T-cell (primary cell): ENCODE measurements at regions not wholly inside any gene's neighbourhood (a gene's known extent, or its start where the extent isn't known, plus 50 kb on each side); places are given as distances from the start of the nearest gene placed in this dataset.

Experiments
- ATAC-seq, 4 experiments: fragments of 200-7000 bp in 3 of 4; fragments of 150-1000 bp in 1 of 4; cut with Tn5 transposase; replicated peaks in 1 of 4; 1 replicate in 3 of 4; 2 replicates in 1 of 4; pipeline ENCODE4 v1.10.0; 2021; ENCODE audit warnings: moderate library complexity in 3 of 4, mild to moderate bottlenecking in 2 of 4, moderate number of reproducible peaks in 1 of 4
- CTCF ChIA-PET, 2 donors: fragments of 300-600 bp; sonication (Branson Sonifier 250); formaldehyde crosslinking; loops; one replicate each; lab custom pipeline; 2022; ENCODE audit warnings: antibody characterized with exemption in 2 of 2; lab: Charles Lee
- POLR2A ChIA-PET, 2 donors: fragments of 300-600 bp; sonication (Branson Sonifier 250); formaldehyde crosslinking; loops; one replicate each; lab custom pipeline; 2022; ENCODE audit warnings: antibody characterized with exemption in 2 of 2; lab: Charles Lee
- DNase-seq, 35 experiments: peaks; one replicate each; pipeline versions ENCODE4 v3.0.0 to v3.0.0-alpha.2; 2013 to 2023
- H3K27ac ChIP-seq: one replicate; pipeline ENCODE4 v1.5.1; 2013; ENCODE audit warnings: low read length
- H3K27me3 ChIP-seq, 2 experiments: replicated peaks in 1 of 2; 1 replicate in 1 of 2; 2 replicates in 1 of 2; pipeline versions ENCODE4 v1.6.1 to v1.7.0; 2013; ENCODE audit warnings: low read length in 1 of 2, mixed read lengths in 1 of 2; ENCODE audit not compliant: control insufficient read depth in 2 of 2, insufficient read depth in 2 of 2; ENCODE audit errors: extremely low read depth in 1 of 2
- H3K36me3 ChIP-seq, 2 donors: 1 replicate in 1 of 2; 2 replicates in 1 of 2; pipeline versions ENCODE4 v1.6.1 to v1.7.0; 2013; ENCODE audit warnings: low read length in 1 of 2; ENCODE audit not compliant: control insufficient read depth in 2 of 2, insufficient read depth in 1 of 2; ENCODE audit errors: extremely low read depth in 1 of 2
- H3K4me1 ChIP-seq, 2 experiments: 1 replicate in 1 of 2; 2 replicates in 1 of 2; pipeline versions ENCODE4 v1.6.1 to v1.7.0; 2013; ENCODE audit warnings: low read length in 2 of 2, mixed read lengths in 1 of 2; ENCODE audit not compliant: insufficient read depth in 2 of 2, control insufficient read depth in 1 of 2; ENCODE audit errors: extremely low read depth in 1 of 2
- H3K4me3 ChIP-seq, 2 donors: 1 replicate in 1 of 2; 2 replicates in 1 of 2; pipeline versions ENCODE4 v1.5.1 to v1.7.0; 2013; ENCODE audit warnings: mild to moderate bottlenecking in 2 of 2, low read length in 1 of 2, moderate library complexity in 1 of 2; ENCODE audit not compliant: control insufficient read depth in 1 of 2; ENCODE audit errors: extremely low read depth in 1 of 2
- H3K9me3 ChIP-seq: 2 replicates; pipeline ENCODE4 v1.7.0; 2013
- H3K27ac Mint-ChIP-seq, 2 donors: one replicate each; pipeline ENCODE4 v1.8.0; 2020 to 2021; ENCODE audit warnings: mild to moderate bottlenecking in 2 of 2, mixed read lengths in 2 of 2
- H3K27me3 Mint-ChIP-seq, 2 donors: one replicate each; pipeline ENCODE4 v1.8.0; 2021 to 2022; ENCODE audit warnings: mixed read lengths in 2 of 2
- H3K36me3 Mint-ChIP-seq: one replicate; pipeline ENCODE4 v1.8.0; 2021; ENCODE audit warnings: mixed read lengths
- H3K4me1 Mint-ChIP-seq, 3 donors: one replicate each; pipeline ENCODE4 v1.8.0; 2020 to 2022; ENCODE audit warnings: mixed read lengths in 3 of 3, mild to moderate bottlenecking in 1 of 3
- H3K4me3 Mint-ChIP-seq, 3 donors: one replicate each; pipeline ENCODE4 v1.8.0; 2020 to 2022; ENCODE audit warnings: mild to moderate bottlenecking in 3 of 3, mixed read lengths in 3 of 3, moderate library complexity in 3 of 3
- H3K9me3 Mint-ChIP-seq, 3 donors: one replicate each; pipeline ENCODE4 v1.8.0; 2020 to 2022; ENCODE audit warnings: mixed read lengths in 3 of 3
- WGBS: methylation state at CpG from one replicate; pipeline ENCODE4 v1.1.5; 2013; ENCODE audit warnings: missing lambda C conversion rate; ENCODE audit not compliant: insufficient coverage; 5-methylcytosine and 5-hydroxymethylcytosine counted together

DNA sequence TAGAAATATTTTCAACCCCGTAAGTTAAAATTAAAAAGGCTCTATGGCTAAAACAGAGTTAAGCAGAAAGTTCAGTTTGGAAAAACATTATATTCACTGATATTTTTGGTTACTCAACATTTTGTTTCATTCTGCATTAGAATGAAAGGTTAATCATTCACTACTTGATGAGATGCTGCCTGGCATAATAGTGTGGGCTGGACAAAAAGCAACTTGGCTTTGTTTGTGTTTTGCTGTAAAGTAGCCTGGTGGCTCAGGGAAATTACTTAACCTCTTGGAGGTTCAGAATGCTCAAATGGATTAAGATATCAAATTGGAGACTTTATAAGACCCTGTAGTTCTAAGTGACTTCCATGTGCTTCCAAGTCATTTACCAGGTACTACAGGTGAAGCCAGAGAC lies 367.4 kb upstream of the TRPC7 start:
- CTCF ChIA-PET: interaction anchor here in 1 of 2 donors (0.6 kb wide), 2 partner anchors 18 to 24 kb away, joined by 3 to 7 read pairs; no protein-coding TSS in a partner anchor
- DNase-seq (no peak), ATAC-seq (no peak)
- Histone ChIP-seq H3K36me3 (no peaks in the 10 kb centered on the region), H3K27ac (no peak overlapping the region), H3K4me3 (no peak overlapping the region), H3K4me1 (no peaks in the 10 kb centered on the region), H3K9me3 (no peaks in the 10 kb centered on the region), H3K27me3 (no peaks in the 10 kb centered on the region)
- Mint-ChIP-seq H3K27ac (no peak overlapping the region), H3K27me3 (peaks cover 0 to 3% of the 10 kb centered on the region in 2 donors), H3K4me3 (no peak overlapping the region), H3K4me1 (no peaks in the 10 kb centered on the region), H3K36me3 (no peaks in the 10 kb centered on the region), H3K9me3 (peaks cover 0 to 4% (median 4%) of the 10 kb centered on the region in 3 donors)
- POLR2A ChIA-PET: no interaction called here
- no CpG with 5 or more reads among the region's 1 CpG for WGBS

DNA sequence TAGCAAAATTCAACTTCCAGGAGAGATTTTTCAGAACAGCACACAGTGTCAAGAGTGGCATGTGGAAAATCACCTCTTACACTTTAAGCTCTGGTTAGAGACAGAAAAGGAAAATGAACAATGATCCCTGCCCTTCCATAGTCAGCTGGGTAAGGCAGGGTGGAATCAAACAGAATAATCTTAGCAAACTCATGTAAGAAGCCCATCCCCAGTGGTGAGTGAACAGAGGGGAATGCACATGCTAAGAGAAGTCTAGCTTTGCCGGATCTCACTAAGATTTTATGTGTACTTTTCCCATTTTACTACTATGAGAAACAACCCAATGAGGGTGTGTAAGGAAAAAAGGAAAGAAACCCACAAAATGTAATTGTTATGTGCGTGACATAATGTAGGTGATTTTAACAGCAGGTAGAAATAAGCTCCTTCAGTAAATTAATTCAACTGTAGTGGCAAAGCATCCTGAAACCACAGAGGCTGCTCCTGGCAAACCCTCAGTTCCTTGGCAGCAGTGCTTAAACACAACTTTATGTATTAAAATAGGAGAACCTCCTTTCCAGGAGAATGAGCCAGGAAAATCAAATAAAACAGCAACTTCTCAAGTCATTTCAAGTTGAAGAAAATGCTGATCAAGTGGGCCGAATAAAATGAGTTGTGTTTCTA lies 366.0 kb upstream of the TRPC7 start:
- no CpG with 5 or more reads among the region's 3 CpGs for WGBS
- no peak overlapping the region for H3K4me3 ChIP-seq
- Mint-ChIP-seq H3K27ac (no peak overlapping the region), H3K27me3 (no peaks in the 10 kb centered on the region), H3K9me3 (no peaks in the 10 kb centered on the region), H3K36me3 (no peaks in the 10 kb centered on the region), H3K4me1 (no peaks in the 10 kb centered on the region), H3K4me3 (no peak overlapping the region)
- H3K27me3 ChIP-seq: no peaks in the 10 kb centered on the region
- no peak for ATAC-seq
- no peaks in the 10 kb centered on the region for H3K36me3 ChIP-seq
- H3K4me1 ChIP-seq: no peaks in the 10 kb centered on the region
- CTCF ChIA-PET: no interaction called here
- no peaks in the 10 kb centered on the region for H3K9me3 ChIP-seq
- no peak overlapping the region for H3K27ac ChIP-seq
- POLR2A ChIA-PET: no interaction called here
- DNase-seq: no peak

DNA sequence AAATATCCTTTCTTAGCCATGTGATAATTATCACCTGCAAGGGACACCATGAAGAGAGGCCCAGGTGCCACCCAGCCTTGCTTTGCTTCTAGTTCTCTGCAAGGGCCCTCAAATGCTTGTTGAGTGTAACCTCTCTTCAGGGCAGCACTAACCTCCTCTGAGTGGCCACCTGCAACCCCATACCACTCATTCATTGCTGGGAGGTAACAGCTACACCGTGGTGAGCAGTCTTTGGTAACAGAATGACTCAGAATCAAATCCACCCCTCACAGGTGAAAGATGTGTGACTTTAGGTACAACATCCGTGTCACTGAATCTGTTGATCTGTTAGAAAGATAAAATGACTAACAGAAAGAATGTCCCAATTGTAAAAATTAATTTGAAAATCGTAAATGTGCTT lies 365.1 kb upstream of the TRPC7 start:
- no peak overlapping the region for H3K27ac Mint-ChIP-seq
- ChIA-PET POLR2A (no interaction called here), CTCF (no interaction called here)
- 30% methylated on average over 1 of the region's 3 CpGs for WGBS
- no peak overlapping the region for H3K4me3 ChIP-seq
- DNase-seq (no peak), ATAC-seq (no peak)
- no peaks in the 10 kb centered on the region for H3K27me3 Mint-ChIP-seq
- H3K4me3 Mint-ChIP-seq: no peak overlapping the region
- no peaks in the 10 kb centered on the region for H3K36me3 ChIP-seq
- H3K27ac ChIP-seq: no peak overlapping the region
- no peaks in the 10 kb centered on the region for H3K4me1 Mint-ChIP-seq
- H3K9me3 ChIP-seq: no peaks in the 10 kb centered on the region
- H3K4me1 ChIP-seq: no peaks in the 10 kb centered on the region
- no peaks in the 10 kb centered on the region for H3K27me3 ChIP-seq
- H3K36me3 Mint-ChIP-seq: no peaks in the 10 kb centered on the region
- H3K9me3 Mint-ChIP-seq: no peaks in the 10 kb centered on the region

DNA sequence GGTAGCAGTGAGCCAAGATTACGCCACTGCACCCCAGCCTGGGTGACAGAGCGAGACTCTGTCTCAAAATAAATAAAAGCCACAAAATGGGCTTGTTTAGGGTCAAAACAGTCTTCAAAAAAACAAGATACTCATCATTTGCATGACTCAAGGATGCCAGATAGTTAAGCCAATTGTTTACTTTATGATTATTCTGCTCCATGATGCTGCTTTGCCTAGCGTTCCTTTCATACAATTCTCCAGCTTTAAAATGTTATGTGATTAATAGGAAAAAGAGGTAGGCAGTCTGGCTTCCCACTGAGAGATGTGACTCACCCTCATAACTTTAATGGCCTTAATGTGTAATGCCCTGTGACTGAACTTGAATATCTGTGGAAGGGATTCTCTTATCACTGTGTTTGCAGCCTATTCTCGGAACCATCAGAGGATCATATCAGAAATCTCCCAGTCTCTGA lies 364.6 kb upstream of the TRPC7 start:
- Mint-ChIP-seq H3K27me3 (no peaks in the 10 kb centered on the region), H3K4me3 (no peak overlapping the region), H3K4me1 (no peaks in the 10 kb centered on the region), H3K27ac (no peak overlapping the region), H3K9me3 (no peaks in the 10 kb centered on the region), H3K36me3 (no peaks in the 10 kb centered on the region)
- no peaks in the 10 kb centered on the region for H3K9me3 ChIP-seq
- no peaks in the 10 kb centered on the region for H3K4me1 ChIP-seq
- H3K27me3 ChIP-seq: no peaks in the 10 kb centered on the region
- no peaks in the 10 kb centered on the region for H3K36me3 ChIP-seq
- ChIA-PET CTCF (no interaction called here), POLR2A (no interaction called here)
- DNase-seq: no peak
- H3K4me3 ChIP-seq: no peak overlapping the region
- H3K27ac ChIP-seq: no peak overlapping the region
- WGBS: 79% methylated on average over 2 of the region's 4 CpGs
- ATAC-seq: no peak

DNA sequence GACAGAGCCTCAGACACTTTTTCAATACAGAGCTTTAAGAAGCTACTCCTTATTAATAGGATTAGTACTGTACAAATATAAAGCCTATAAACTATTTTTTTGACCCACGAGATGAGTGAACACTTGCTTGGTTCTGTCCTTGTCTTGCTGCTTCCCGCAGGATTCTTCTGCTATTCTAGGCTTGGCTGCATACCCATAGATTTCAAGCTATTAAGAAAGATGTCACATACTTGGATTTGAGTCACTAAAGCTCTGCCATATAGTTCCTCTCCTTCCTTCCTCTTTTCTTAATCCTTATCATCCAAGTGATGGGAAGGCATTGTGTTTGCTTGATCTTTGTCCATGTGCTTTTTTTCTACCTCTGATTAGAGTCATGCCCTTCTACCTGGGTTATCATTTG lies 361.2 kb upstream of the TRPC7 start:
- POLR2A ChIA-PET: no interaction called here

DNA sequence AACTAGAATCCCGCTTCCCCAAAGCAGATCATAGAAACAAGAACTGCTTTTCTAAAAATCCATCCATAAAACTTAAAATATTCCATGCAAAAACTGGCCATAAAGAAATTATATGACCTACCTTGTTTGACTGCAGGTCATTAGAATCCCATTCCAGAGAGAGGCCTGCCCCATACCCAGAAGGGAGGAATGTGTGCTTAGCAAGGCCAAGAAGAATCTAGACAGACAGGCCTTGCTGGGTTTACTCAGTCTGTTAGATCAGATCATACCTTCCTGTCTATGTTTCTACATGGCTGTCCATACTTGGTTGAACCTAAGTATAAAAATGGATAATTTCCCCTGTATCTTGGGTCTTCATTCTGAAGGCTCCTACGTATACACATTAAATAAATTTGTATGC lies 358.8 kb upstream of the TRPC7 start:
- Mint-ChIP-seq H3K36me3 (no peaks in the 10 kb centered on the region), H3K4me3 (no peak overlapping the region), H3K9me3 (no peaks in the 10 kb centered on the region), H3K27ac (no peak overlapping the region), H3K27me3 (no peaks in the 10 kb centered on the region), H3K4me1 (no peaks in the 10 kb centered on the region)
- H3K27me3 ChIP-seq: no peaks in the 10 kb centered on the region
- H3K4me3 ChIP-seq: no peak overlapping the region
- no peak for ATAC-seq
- H3K36me3 ChIP-seq: no peaks in the 10 kb centered on the region
- no peak overlapping the region for H3K27ac ChIP-seq
- no peak for DNase-seq
- H3K9me3 ChIP-seq: no peaks in the 10 kb centered on the region
- WGBS: no CpG with 5 or more reads among the region's 2 CpGs
- ChIA-PET POLR2A (no interaction called here), CTCF (no interaction called here)
- H3K4me1 ChIP-seq: no peaks in the 10 kb centered on the region

More for the DNA sequence above, 361.2 kb upstream of the TRPC7 start:
- Histone ChIP-seq H3K27me3 (no peaks in the 10 kb centered on the region), H3K36me3 (no peaks in the 10 kb centered on the region), H3K4me3 (no peak overlapping the region), H3K9me3 (no peaks in the 10 kb centered on the region), H3K4me1 (no peaks in the 10 kb centered on the region), H3K27ac (no peak overlapping the region)
- no peak overlapping the region for H3K4me3 Mint-ChIP-seq
- no peaks in the 10 kb centered on the region for H3K36me3 Mint-ChIP-seq
- 43% methylated on average over 2 of the region's 2 CpGs for WGBS
- H3K27me3 Mint-ChIP-seq: no peaks in the 10 kb centered on the region
- CTCF ChIA-PET: no interaction called here
- ATAC-seq (no peak), DNase-seq (no peak)
- H3K27ac Mint-ChIP-seq: no peak overlapping the region
- H3K9me3 Mint-ChIP-seq: no peaks in the 10 kb centered on the region
- H3K4me1 Mint-ChIP-seq: no peaks in the 10 kb centered on the region

DNA sequence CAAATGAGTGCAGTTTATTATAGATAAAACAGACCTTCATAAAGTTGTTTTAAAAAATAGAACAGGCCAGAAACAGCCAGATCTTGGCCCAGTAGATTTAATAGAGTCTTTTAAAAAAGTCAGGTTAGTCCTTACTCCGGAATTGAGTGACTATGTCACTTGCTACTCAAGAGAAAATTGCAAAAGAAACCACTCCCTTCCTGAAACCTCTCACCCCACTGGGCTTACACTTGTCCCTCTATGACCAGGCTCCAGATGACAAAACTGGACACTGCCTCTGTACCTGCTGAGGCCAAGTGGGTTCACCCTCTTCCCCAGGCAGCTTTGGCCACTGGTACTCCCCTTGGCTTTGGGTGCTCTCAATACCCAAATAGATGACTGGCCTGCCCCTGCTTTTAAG lies 357.2 kb upstream of the TRPC7 start:
- Histone ChIP-seq H3K36me3 (no peaks in the 10 kb centered on the region), H3K4me3 (no peak overlapping the region), H3K27me3 (no peaks in the 10 kb centered on the region), H3K4me1 (no peaks in the 10 kb centered on the region), H3K9me3 (no peaks in the 10 kb centered on the region), H3K27ac (no peak overlapping the region)
- Mint-ChIP-seq H3K27ac (no peak overlapping the region), H3K4me1 (no peaks in the 10 kb centered on the region), H3K27me3 (no peaks in the 10 kb centered on the region), H3K4me3 (no peak overlapping the region), H3K9me3 (peaks cover 0 to 2% (median 0%) of the 10 kb centered on the region in 3 donors), H3K36me3 (no peaks in the 10 kb centered on the region)
- 67% methylated on average over 1 of the region's 1 CpG for WGBS
- ChIA-PET POLR2A (no interaction called here), CTCF (no interaction called here)
- ATAC-seq (no peak), DNase-seq (no peak)
